ENCODE measurements at regions not wholly inside any gene's neighbourhood (a gene's known extent, or its start where the extent isn't known, plus 50 kb on each side); places are given as distances from the start of the nearest gene placed in this dataset.
"Not testable (repeated sequence)": the region's sequence is repeated elsewhere in the genome, so short reads cannot be mapped to it uniquely, and the experiment has no call there.

DNA sequence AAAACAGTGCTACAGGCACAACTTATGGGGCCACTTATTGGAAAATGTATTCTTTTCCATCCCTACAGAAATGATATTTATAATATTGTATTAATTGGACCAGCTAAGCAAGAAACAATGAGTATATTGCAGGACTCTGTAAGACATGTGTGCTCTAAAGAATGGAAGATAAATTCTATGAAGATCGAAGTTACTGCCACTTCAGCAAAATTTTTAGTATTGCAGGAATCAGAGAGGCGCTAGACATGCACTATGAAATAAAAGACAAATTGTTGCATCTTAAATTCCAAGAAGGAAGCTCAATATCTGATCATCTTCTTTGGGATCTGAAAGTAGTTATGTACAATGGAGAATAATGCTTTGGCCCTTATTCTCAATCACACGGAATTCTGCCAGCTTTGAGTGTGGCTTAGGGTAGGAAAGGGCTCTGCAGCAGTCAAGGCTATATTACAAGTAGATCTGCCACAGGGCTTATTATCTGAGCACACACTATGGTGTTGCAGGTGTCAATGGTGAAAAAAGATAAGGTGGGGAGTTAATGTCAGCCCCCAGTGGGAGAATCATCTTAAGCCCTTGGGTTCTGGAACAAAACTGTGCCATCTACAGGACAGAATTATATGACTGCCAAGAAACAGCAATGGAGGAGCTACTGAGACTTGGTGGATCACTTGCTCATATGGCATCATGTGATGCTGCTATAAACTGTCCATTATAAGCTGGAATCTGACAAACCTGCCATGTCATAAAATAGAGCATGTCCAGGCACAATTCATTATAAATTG lies 334.0 kb upstream of the NDST3 start:
- H3K4me3 ChIP-seq (ENCODE audit: low read length) = no peak overlapping the region
- DNase-seq (ENCODE audit: low read depth) = peak; percentile 27
- TF ChIP-seq, protein P1, sequence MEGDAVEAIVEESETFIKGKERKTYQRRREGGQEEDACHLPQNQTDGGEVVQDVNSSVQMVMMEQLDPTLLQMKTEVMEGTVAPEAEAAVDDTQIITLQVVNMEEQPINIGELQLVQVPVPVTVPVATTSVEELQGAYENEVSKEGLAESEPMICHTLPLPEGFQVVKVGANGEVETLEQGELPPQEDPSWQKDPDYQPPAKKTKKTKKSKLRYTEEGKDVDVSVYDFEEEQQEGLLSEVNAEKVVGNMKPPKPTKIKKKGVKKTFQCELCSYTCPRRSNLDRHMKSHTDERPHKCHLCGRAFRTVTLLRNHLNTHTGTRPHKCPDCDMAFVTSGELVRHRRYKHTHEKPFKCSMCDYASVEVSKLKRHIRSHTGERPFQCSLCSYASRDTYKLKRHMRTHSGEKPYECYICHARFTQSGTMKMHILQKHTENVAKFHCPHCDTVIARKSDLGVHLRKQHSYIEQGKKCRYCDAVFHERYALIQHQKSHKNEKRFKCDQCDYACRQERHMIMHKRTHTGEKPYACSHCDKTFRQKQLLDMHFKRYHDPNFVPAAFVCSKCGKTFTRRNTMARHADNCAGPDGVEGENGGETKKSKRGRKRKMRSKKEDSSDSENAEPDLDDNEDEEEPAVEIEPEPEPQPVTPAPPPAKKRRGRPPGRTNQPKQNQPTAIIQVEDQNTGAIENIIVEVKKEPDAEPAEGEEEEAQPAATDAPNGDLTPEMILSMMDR (IDR thresholded peaks at IDR 0.05; ENCODE audit: insufficient read depth, low read depth, low read length, missing control alignments) = peak; percentile 35

DNA sequence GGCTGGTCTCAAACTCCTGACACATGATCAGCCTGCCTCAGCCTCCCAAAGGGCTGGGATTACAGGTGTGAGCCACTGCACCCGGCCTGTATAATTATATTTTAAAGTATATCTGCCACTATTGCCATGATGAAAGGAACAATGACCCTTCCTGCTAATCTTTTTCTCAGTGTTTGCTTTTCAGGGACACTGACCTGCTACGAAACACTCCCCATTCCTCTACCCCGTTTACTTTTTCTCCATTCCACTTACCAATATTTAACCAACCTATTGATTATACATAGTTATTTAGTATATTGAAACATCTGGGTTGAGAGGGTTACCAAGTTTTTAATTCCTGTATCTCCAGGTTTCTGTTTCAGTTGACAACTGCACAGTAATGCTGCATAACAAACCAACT lies 331.9 kb upstream of the NDST3 start:
- TF ChIP-seq, protein P1 (IDR thresholded peaks at IDR 0.05; ENCODE audit: insufficient read depth, low read depth, low read length, missing control alignments) = no peak
- DNase-seq (ENCODE audit: low read depth) = no peak
- H3K4me3 ChIP-seq (ENCODE audit: low read length) = no peak overlapping the region

DNA sequence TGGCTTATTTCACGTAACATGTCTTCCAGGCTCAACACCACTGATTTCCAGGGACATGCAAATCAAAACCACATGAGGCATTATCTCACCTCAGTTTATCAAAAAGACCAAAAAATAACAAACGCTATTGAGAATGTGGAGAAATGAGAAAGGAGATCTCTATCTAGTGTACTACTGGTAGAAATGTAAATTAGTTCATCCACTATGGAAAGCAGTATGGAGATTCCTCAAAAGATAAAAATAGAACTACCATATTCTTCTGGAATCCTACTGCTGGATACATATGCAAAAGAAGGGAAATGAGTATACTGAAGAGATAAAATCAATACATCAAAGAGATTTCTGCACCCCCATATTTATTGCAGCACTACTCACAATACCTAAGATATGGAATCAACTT lies 329.6 kb upstream of the NDST3 start:
- TF ChIP-seq, protein P1 (IDR thresholded peaks at IDR 0.05; ENCODE audit: insufficient read depth, low read depth, low read length, missing control alignments) = no peak
- H3K4me3 ChIP-seq (ENCODE audit: low read length) = no peak overlapping the region
- DNase-seq (ENCODE audit: low read depth) = no peak

DNA sequence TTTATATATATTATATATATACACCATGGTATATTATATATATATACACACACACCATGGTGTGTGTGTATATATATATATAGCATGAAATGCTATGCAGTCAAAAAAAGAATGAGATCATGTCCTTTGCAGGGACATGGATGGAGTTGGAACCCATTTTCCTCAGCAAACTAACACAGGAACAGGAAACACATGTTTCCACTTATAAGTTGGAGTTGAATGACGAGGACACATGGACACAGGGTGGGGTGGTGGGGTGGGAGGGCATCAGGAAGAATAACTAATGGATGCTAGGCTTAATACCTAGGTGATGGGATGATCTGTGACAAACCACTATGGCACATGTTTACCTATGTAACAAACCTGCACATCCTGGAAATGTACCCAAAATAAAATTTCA lies 293.6 kb upstream of the NDST3 start:
- DNase-seq (ENCODE audit: low read depth) = no peak
- H3K4me3 ChIP-seq (ENCODE audit: low read length) = no peak overlapping the region
- TF ChIP-seq, protein P1 (IDR thresholded peaks at IDR 0.05; ENCODE audit: insufficient read depth, low read depth, low read length, missing control alignments) = no peak

DNA sequence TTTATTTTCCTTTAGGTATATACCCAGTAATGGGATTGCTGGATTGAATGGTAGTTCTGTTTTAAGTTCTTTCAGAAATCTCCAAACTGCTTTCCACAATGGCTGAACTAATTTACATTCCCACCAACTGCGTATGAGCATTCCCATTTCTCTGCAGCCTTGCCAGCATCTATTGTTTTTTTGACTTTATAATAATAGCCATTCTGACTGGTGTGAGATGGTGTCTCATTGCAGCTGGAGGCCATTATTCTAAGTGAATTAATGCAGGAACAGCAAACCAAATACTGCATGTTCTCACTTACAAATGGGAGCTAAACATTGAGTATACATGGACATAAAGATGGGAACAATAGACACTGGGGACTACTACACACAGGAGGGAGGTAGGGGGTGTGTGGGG lies 288.9 kb upstream of the NDST3 start:
- H3K4me3 ChIP-seq (ENCODE audit: low read length); DNase-seq (ENCODE audit: low read depth): not testable (repeated sequence)

DNA sequence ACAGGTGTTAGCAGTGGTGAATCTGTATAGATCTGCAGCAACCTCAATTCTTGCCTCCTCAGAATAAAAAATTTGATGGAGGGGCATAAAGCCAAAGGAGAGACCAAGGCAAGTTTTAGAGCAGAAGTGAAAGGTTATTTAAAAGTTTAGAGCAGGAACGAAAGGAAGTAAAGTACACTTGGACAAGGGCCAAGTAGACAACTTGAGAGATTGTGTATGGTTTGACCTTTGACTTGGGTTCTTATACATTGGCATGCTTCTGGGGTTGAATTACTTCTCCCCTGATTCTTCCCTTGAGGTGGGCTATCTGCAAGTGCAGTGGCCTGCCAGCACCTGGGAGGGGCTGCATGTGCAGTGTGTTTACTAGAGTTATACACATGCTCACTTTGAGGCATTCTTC lies 278.8 kb upstream of the NDST3 start:
- no peak overlapping the region for H3K4me3 ChIP-seq (ENCODE audit: low read length)
- no peak for DNase-seq (ENCODE audit: low read depth)
- TF ChIP-seq, protein P1 (IDR thresholded peaks at IDR 0.05; ENCODE audit: insufficient read depth, low read depth, low read length, missing control alignments) = no peak

DNA sequence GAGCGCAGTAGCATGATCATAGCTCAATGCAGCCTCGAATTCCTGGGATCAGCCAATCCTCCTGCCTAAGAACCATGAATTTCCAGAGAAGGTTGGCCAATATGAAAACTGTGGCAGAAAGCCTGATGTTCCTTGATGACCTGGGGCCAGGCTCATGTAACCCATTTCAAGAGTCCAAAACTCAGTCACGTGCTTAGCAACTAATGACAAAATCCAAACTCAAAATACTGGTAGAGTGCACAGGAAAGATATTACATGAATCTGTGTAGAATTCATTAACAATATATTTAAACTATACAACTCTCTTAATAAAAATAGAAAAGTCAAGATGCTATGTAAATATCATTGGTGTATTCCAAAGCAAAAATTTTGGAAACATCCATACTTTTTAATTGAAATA lies 265.7 kb upstream of the NDST3 start:
- TF ChIP-seq, protein P1 (IDR thresholded peaks at IDR 0.05; ENCODE audit: insufficient read depth, low read depth, low read length, missing control alignments) = no peak
- no peak overlapping the region for H3K4me3 ChIP-seq (ENCODE audit: low read length)
- DNase-seq (ENCODE audit: low read depth) = no peak

Data from epithelial cell of esophagus (primary cell).